ENCODE measurements at regions not wholly inside any gene's neighbourhood (a gene's known extent, or its start where the extent isn't known, plus 50 kb on each side); places are given as distances from the start of the nearest gene placed in this dataset.
"Not testable (repeated sequence)": the region's sequence is repeated elsewhere in the genome, so short reads cannot be mapped to it uniquely, and the experiment has no call there.

DNA sequence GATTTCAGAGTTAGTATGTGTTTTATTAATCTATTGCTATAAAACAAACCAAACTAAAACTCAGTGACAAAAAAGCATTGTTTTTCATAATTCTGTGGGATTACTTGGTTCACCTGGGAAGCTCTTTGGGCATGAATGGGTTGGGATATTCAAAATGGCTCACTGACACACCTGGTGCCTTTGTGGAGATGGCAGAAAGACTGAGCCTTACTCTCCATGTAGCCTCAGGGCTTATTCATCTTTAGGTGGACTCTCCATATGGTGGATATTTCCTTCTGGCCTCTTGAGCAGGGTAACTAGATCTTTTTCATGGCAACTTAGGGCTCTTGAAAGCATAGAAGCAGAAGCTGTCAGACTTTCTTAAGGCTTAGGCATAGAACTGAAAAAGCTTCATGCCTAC lies 1102.8 kb upstream of the SEL1L start:
- no peak for DNase-seq

DNA sequence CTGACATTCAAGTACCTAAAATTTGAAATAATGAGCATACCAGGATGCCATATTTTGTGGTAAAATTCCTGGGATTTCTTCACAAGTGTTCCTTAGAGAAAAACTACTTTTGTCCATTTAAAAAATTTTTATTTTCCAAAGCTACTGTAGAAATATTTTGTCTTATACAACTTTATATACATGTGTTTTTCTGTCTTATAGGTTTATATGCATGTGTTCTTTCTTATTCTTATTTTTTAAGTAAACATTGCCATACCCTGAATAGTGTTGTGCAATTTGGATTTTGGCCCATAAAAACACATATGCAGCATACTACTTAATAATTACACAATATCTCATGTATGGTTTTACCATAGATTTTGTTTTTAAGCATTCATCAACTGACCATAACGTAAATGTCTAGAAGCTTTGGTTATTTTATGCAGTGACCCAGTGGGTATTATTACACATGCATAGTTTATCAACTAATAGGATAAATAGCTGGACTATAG lies 1107.4 kb upstream of the SEL1L start:
- DNase-seq = no peak

DNA sequence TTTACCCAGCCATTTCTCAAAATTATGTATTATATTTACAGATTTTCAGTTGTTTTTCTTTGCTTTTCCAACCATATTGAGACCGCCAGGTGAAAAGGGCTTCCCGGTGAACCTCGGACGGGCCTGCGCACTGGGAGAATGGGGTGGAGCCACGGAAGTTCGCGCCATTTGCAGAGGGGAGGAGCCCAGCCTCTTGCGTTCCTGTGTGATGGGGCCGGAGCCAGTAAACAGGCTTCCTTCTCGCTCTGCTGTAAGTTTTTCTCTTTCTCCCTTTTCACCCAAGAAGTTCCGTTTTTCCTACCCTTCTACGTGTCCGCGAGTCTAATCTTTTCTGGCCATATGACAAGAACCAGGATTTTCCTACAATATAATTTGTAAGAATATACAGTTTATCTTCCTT lies 1108.8 kb upstream of the SEL1L start:
- DNase-seq = no peak

DNA sequence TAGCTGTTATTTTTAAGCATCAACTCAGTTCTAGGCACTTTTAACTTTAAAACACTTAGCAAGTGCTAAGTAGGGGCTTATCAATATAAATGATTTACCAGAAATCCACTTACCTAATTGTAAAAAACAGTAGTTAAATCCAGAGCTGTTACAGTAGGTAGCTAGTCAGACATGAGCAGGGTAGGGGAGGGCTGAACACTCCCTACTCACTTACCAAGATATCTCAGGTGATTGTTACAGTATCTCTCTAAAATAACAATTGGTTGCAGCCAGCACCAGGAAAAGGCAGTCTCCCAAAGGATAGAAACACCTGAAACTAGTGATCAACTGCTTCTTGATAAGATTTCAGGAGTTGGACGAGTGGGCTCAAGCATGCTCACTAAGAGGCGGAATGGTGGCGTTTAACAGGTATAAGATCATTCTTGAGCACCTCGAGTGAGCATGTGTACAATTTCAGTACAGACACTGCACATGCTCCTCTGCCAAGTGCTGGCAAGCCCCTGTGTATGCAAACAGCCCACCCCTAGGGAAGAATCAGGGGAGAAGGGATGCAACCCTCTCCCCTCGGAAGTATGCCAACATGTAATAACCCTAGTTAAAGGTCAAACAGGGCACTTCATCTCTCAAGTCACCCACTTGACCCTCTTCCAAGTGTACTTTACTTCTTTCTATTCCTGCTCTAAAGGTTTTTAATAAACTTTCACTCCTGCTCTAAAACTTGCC lies 1113.6 kb upstream of the SEL1L start:
- DNase-seq = no peak

DNA sequence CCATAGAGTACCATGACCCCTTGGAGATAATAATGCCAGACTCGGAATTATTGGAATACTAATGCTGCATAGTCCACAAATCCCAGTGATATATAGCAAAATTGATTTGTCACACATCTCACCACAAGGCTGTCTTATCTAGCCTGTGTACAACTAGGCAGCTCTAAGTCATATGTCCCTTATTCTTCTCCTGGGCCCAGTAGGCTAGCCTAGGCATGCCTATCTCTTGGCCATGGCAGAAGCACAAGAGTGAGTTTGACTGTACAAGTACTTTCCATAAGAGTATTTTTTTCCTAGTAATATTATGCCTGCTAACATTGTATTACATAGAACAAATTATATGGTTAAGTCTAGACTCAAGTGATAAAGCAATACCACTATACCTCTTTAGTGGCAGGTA lies 1122.1 kb upstream of the SEL1L start:
- no peak for DNase-seq

DNA sequence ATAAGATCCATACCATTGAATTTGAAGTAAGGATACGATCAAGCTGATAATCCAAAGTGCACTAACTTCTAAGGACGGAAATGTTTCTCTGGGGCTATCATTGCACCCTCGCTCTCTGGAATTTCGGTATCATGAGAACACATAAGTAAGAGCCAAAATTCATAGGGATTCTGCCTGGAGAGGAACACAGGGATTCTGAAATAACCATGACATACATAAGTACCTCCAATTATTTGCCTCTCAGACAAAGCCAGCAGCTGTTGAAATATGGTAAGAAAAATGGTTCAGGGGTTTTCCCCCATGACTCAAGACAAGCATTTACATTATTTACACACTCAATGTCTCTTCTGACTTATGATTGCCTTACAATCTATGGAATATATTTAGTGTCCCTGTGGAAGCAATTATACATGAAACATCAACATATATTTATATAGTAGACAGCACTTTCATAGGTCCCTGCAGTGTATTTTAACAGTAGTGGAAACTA lies 1123.6 kb upstream of the SEL1L start:
- no peak for DNase-seq

DNA sequence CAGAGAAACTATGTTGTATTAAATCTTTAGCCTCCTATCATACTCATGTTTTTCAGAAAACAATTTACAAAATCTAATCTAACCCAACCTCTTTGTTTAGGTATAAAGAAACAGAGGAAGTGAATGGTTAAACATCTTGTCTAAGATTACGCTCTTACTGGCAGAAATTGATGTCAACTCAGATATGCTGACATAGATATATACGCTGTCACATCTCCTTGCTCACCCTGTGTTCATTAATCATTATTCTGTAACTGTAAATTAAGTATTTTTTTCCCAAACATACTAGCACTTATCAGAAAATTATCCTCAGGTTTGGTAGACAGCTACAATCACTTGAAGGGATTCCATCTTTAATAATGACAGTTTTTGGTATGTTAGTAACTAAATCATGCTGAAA lies 1127.6 kb upstream of the SEL1L start:
- no peak for DNase-seq

DNA sequence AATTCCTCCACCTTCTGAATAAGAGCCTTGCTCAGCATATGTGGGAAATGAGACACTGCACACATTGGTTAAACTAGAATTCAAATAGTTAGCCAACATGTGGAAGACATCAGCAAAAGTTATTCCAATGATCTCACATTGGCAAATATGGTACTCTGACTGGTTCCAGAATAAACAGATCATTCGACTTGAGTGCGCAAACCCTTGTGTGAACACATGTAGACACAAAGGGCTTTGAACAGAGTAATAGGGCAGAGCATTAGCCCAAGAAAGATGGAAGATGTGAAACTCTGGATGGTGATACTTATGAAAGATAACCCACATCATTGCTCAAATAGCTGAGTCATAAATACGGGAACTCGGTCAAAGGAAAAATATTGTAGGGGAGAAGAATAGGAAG lies 1133.4 kb upstream of the SEL1L start:
- DNase-seq = no peak

DNA sequence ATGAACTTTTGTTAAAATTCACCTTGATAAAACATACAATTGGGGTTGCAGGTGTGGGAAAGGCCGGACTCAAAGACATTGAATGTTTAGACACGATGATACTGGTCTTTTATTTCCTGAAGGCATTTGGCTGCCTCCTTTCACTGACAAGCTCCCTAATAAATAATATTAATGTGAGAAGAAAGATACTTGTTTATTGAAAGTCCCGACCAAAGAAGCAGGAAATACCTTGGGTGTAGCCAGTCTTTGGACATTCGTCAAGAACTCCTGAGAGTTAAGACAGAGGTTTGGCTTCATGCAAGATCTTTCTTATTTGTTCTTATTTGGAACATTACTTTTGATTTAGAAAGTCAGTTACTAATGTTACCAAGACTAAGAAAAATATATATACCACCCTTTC lies 1133.8 kb upstream of the SEL1L start:
- no peak for DNase-seq

DNA sequence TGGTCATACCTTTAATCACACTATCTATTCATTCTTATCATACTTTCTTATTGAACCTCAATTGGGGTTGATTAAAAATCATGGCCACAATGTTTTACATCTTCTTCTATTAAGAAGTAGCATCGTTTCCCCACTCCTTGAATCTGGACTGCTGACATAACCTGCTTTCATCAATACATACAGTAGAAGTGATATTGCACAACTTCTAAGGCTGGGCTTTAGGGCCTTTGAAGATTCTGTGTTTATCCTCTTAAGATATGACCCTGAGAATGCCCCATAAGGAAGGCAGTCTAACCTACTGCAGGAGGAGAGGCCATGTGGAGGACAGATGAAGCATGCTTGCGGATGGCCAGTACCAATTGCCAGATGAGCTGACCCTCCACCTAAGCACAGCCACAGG lies 1142.8 kb upstream of the SEL1L start:
- DNase-seq = no peak

DNA sequence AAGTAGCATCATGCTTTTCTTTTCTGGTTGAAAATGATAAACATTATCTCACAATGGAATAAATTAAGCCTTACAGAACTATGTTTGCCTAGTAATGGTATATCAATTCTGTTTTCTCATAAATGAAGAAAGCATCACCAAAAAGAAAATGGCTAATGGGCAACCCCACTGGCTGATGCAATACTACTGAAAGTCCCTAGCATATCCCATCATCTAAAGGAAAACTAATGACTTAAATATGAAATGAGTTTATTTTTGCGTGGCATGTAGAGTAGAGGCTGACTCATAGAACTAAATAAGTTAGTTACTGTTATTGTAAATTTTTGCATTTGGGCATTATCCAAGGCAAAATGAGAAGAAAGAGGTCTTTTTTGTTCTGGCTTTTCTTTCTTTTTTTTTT lies 1156.3 kb upstream of the SEL1L start:
- DNase-seq = no peak

DNA sequence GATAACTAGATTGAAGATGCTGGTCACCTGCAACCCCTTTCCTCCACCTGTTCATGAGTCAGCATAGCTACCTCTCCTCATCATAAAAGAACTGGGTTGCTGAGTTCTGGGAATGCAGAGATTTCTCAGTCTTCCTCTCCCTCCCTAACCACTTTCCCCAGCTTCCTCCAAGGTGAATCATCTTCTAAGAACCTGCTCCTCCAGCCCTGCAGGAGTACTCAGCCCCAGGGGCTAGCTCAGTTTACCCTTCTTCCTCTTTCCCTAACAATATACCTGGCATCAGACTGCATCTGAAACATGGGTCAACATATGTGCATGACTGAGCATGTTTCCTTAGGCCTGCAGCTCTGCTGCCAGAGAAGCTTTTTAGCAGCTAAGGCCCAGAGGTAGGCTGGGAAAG lies 1157.5 kb upstream of the SEL1L start:
- DNase-seq = not testable (repeated sequence)

DNA sequence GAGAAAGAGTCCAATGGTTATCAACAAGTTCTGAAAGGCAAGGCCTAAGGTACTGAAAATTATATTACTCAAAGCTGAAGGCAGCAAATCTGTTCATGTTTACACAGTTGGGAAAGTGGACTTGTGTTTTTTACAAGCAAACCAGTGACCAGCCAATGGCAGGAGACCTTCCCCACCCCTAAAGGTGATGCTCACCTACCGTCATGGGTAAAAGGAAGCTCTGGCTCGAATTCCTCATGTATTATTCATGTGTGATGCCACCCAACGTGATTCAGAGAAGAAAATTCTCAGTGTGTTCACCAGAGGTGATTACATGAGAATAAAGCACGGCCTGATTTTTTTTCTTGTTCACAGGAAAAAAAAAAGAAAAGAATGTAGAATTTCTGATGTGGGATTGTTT lies 1161.2 kb upstream of the SEL1L start:
- no peak for DNase-seq

DNA sequence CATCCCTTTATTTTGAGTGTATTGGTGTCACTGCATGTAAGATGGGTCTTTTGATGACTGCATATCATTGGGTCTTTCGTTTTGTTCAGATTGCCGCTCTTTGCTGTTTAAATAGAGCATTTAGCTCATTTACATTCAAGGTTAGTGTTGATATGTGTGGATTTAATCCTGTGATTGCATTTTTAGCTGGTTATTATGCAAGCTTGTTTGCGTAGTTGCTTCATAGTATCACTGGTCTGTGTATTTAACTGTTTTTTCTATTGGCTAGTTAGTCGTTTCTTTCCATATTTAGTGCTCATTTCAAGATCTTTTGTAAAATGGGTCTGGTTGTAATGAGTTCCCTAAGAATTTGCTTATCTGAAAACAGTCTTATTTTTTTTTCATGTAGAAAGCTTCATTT lies 1170.6 kb upstream of the SEL1L start:
- DNase-seq = no peak

DNA sequence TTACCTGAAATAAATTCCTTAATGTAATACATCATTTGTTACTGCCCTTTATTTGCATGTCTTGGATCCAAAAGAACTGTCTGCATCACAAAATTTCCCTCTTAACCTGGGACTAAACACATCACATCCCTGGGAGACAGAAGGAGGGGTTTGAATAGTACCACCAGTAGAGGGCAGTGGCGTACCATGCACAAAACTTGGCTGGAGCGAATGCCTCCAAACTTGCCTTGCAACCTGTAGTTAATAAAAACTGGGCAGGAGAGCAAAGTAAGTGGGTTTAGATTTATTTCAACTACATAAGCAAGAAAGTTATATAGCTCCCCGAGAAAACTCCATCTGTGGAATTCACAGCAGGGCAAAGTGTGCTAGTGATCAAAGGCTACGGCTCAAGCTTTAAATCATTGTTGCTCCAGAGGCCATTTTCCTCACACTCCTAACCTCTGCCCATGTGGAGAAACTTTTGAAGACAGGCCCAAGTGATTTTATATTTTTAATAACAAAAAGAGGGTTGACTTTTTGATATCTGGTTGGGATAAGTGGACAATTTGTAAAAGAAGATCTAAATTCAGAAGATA lies 1176.7 kb upstream of the SEL1L start:
- DNase-seq = peak; percentile 2

DNA sequence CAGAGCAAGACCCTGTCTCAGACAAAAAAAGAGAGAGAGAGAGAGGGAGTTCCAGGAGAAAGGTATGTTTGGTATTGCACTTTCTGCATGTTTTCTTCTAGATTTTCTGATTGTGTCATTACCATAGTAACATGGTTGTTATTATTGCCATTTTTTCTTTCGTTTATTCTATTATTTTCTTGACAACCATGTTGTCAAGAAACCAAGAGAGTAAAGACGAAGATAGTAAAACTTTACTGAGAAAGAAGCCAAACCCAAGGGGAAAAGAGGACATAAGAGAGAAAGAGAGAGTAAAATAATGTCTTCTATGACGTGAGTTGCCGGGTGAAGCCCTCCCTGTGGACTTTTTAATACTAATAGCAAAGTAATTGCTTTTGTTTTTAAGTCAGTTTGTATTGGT lies 1186.0 kb upstream of the SEL1L start:
- no peak for DNase-seq

DNA sequence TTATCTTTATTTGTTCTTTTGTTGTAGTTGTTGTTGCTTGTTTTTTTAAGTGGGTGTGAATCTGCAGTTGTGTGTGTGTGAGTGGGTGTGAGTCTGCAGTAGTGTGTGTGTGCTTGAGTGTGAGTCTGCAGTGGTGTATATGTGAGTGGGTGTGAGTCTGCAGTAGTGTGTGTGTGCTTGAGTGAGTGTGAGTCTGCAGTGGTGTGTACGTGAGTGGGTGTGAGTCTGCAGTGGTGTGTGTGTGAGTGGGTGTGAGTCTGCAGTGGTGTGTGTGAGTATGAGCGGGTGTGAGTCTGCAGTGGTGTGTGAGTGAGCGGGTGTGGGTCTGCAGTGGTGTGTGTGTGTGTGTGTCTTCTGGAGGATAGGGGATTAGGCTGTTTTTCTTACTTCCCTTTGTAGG lies 1186.8 kb upstream of the SEL1L start:
- DNase-seq = no peak

DNA sequence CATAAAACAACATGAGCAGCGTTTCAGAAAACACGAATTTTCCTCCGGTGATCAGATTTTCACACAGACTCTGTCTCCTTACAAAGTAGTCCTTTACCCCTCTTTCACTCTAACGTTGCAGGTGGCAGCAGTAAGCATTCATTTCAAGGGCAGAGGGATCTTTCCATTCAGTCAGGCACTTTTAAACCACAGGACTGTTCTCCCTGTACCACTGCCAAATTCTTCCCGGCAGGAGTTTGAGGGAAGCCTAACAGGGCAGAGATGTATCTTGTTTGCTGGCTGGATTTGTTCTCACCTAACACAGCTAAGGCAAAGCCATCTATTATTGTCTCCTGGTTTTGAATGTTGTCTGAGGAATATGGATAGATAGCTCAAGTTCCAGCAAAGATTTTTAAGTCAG lies 1187.3 kb upstream of the SEL1L start:
- no peak for DNase-seq

DNA sequence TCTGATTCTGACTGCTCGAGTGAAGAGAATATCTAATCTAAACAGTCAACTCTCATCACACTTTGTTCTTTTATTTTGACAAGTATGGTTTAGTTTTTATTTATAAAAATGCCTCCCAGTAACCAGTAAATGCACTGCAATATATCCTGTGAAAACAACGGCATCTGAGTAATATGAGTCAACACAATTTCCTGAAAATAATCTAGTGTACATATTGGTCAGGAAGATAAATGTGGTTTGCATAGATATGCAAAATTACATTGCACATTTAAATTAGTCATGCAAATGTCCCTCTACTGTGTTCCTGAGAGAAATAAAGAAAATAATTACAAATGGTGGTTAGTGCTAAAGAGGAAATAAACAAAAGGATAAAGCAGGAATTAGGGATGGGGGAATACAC lies 1190.7 kb upstream of the SEL1L start:
- DNase-seq = no peak

DNA sequence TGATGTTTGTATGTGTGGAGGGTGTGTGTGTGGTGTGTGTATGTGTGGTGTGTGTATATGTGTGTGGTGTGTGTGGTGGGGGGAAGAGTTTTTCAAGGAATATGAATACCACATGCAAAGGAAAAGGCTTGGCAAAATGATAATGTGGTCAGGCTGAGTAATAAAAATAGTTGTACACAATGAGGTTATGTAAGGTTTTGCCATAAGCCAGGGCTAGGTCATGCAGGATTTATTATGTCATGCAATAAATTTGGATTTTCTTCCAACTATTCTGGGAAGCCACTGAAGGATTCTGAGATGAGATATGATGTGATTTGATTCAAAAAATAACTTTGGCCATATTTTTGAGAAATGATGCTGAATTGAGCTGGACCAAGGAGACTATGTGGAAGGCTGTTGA lies 1191.6 kb upstream of the SEL1L start:
- DNase-seq = no peak

DNA sequence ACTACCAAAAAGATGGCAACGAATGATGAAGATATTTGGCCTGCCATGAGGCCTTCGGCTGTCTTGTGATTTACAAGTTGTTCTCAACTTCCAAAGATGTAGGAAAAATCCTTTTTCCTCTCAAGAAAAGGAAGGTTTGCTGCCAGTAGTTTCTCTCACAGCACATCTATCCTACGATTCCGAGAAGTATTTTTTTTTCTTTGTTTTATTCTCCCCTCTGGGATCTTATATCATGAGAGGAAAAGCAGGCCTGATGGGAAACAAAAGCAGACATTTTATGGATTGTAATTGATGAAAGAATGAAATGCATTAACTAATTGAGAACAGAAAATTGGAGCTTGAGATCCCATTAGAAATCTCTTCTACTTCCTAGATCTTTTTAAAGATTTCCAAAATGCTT lies 1197.9 kb upstream of the SEL1L start:
- DNase-seq = no peak

DNA sequence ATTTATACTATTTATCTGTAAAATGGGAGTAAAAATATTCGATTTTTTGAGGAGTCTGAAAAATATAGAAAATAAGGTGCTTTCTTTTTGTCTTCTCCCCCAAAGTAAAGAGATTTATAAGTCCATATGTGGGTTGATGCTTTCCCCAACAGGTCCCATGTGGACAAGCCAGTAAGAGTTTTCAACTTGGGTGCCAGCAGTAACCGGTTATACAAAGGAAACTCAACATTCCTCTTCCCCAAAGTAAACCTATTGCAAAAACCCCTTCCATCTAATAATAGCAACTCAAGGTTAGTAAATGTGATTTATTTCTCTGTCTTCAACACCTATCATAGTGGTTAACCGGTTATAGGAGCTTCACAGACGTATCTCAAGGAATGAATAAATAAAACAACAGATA lies 1206.9 kb upstream of the SEL1L start:
- no peak for DNase-seq

DNA sequence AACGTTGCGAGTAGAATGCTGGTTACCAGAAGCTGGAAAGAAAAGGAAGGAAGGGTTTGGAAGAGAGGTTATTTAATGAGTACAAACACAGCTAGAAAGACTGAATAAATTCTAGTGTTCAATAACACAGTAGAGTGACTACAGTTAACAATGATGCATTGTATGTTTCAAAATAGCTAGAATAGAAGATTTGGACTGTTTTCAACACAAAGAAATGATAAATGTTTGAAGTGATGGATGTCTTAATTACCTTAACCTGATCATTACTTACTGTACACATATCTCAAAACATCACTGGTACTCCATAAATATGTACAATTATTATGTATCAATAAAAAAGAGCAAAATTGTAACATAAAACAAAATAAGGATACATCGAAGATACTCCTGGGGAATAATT lies 1221.8 kb upstream of the SEL1L start:
- DNase-seq = no peak

DNA sequence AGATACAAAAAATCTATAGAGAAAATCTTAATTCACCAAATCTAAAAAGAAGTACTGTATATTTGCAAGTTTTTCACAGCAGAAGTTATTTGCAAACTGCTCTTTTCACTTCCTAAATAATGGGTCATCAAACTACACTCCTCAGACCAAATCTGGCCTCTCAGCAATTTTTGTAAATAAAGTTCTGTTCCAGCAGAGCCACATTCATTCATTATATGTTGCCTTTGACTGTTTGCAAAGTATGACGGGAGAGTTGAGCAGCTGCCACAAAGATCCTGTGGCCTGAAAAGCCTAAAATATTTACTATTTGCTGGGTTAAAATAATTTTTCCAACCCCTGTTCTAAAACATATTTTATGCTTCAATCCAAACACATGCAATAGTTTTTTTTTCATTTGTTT lies 1222.3 kb upstream of the SEL1L start:
- no peak for DNase-seq

DNA sequence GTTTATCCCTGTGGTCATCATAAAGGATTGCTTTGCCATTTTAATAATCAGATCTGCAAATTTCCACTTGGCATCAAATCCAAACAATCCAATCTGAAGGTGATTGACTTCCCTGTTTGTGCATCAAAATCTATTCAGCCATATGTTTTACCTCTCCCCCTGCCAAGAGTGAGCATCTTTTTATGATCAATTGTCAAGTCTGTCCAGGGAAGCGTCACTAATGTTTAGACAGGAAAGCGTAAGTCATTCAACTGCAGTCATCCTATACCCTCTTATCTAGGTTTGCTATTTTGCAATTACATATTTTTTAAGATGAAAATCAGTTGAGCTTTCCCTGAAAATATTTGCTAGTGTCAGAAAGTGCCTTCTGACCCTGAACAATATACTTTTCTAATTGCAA lies 1224.1 kb upstream of the SEL1L start:
- no peak for DNase-seq
